HUES48 (cell line): ENCODE measurements at regions not wholly inside any gene's neighbourhood (a gene's known extent, or its start where the extent isn't known, plus 50 kb on each side); places are given as distances from the start of the nearest gene placed in this dataset.

Experiments used
- H3K27ac ChIP-seq: one replicate; pipeline ENCODE4 v1.7.0; 2013; ENCODE audit warnings: low read depth, low read length, inconsistent platforms
- H3K27me3 ChIP-seq: 2 replicates; pipeline ENCODE4 v1.6.1; 2013; ENCODE audit warnings: mild to moderate bottlenecking, low read length; ENCODE audit not compliant: control insufficient read depth, insufficient read depth
- H3K36me3 ChIP-seq: 2 replicates; pipeline ENCODE4 v1.6.1; 2013; ENCODE audit warnings: low read length; ENCODE audit not compliant: control insufficient read depth, insufficient read depth
- H3K4me1 ChIP-seq: 2 replicates; pipeline ENCODE4 v1.6.1; 2013; ENCODE audit warnings: mild to moderate bottlenecking, low read length; ENCODE audit not compliant: control insufficient read depth, insufficient read depth
- H3K4me3 ChIP-seq: 2 replicates; pipeline ENCODE4 v1.5.1; 2013; ENCODE audit warnings: mild to moderate bottlenecking, low read depth, low read length
- H3K9ac ChIP-seq: 2 replicates; pipeline ENCODE4 v1.6.1; 2013; ENCODE audit warnings: mild to moderate bottlenecking, low read depth, low read length, moderate library complexity
- H3K9me3 ChIP-seq: 2 replicates; pipeline ENCODE4 v1.6.1; 2013; ENCODE audit warnings: low read length; ENCODE audit not compliant: control insufficient read depth, insufficient read depth

- Histone ChIP-seq H3K27ac (no peak overlapping the region), H3K9me3 (peaks cover 6% of the 10 kb centered on the region), H3K4me3 (no peak overlapping the region), H3K27me3 (no peaks in the 10 kb centered on the region), H3K9ac (no peak overlapping the region), H3K36me3 (no peaks in the 10 kb centered on the region), H3K4me1 (no peaks in the 10 kb centered on the region)
Observed at GRCh38 chr12:54749191-54749818, 101.1 kb upstream of the DCD start.

GRCh38 chr12:54744590-54744989, 96.4 kb upstream of the DCD start:
- Histone ChIP-seq H3K27me3 (no peaks in the 10 kb centered on the region), H3K36me3 (no peaks in the 10 kb centered on the region), H3K4me1 (no peaks in the 10 kb centered on the region), H3K9ac (no peak overlapping the region), H3K9me3 (peaks cover 18% of the 10 kb centered on the region), H3K4me3 (no peak overlapping the region), H3K27ac (no peak overlapping the region)

- H3K4me1 ChIP-seq: no peaks in the 10 kb centered on the region; the same call in 1 of the 2 replicates
- no peak overlapping the region for H3K4me3 ChIP-seq
- H3K27me3 ChIP-seq: no peaks in the 10 kb centered on the region
- no peak overlapping the region for H3K9ac ChIP-seq
- no peaks in the 10 kb centered on the region for H3K36me3 ChIP-seq
- peaks cover 18% of the 10 kb centered on the region for H3K9me3 ChIP-seq
- H3K27ac ChIP-seq: no peak overlapping the region
Observed at GRCh38 chr12:54740882-54741281, 92.7 kb upstream of the DCD start.

GRCh38 chr12:54736549-54736948, 88.4 kb upstream of the DCD start:
- Histone ChIP-seq H3K9me3 (no peaks in the 10 kb centered on the region), H3K27me3 (no peaks in the 10 kb centered on the region), H3K36me3 (no peaks in the 10 kb centered on the region), H3K4me3 (no peak overlapping the region), H3K27ac (no peak overlapping the region), H3K9ac (no peak overlapping the region), H3K4me1 (peaks cover 2% of the 10 kb centered on the region; the same call in 1 of the 2 replicates)

GRCh38 chr12:54734196-54734950, 86.2 kb upstream of the DCD start:
- Histone ChIP-seq H3K4me3 (no peak overlapping the region), H3K27ac (no peak overlapping the region), H3K9ac (no peak overlapping the region), H3K27me3 (no peaks in the 10 kb centered on the region), H3K4me1 (peaks cover 9% of the 10 kb centered on the region), H3K9me3 (no peaks in the 10 kb centered on the region), H3K36me3 (no peaks in the 10 kb centered on the region)

GRCh38 chr12:54725233-54725843, 77.2 kb upstream of the DCD start:
- H3K4me1 ChIP-seq: peaks cover 9% of the 10 kb centered on the region
- no peak overlapping the region for H3K4me3 ChIP-seq

GRCh38 chr12:54723379-54724256, 75.5 kb upstream of the DCD start:
- Histone ChIP-seq H3K36me3 (no peaks in the 10 kb centered on the region), H3K9me3 (peaks cover 6% of the 10 kb centered on the region; the same call in 1 of the 2 replicates), H3K27me3 (no peaks in the 10 kb centered on the region), H3K9ac (no peak overlapping the region), H3K4me3 (no peak overlapping the region), H3K4me1 (no peaks in the 10 kb centered on the region), H3K27ac (no peak overlapping the region)

More at GRCh38 chr12:54725233-54725843, 77.2 kb upstream of the DCD start:
- H3K9me3 ChIP-seq: peaks cover 6% of the 10 kb centered on the region; the same call in 1 of the 2 replicates
- H3K27me3 ChIP-seq: no peaks in the 10 kb centered on the region
- H3K9ac ChIP-seq: no peak overlapping the region
- no peak overlapping the region for H3K27ac ChIP-seq
- no peaks in the 10 kb centered on the region for H3K36me3 ChIP-seq

- no peak overlapping the region for H3K4me3 ChIP-seq
- no peaks in the 10 kb centered on the region for H3K27me3 ChIP-seq
- no peak overlapping the region for H3K27ac ChIP-seq
- H3K9me3 ChIP-seq: no peaks in the 10 kb centered on the region
- H3K36me3 ChIP-seq: no peaks in the 10 kb centered on the region
- no peak overlapping the region for H3K9ac ChIP-seq
- no peaks in the 10 kb centered on the region for H3K4me1 ChIP-seq
Observed at GRCh38 chr12:54721312-54721711, 73.1 kb upstream of the DCD start.

- Histone ChIP-seq H3K9ac (no peak overlapping the region), H3K4me1 (peaks cover 4% of the 10 kb centered on the region; the same call in 1 of the 2 replicates), H3K9me3 (no peaks in the 10 kb centered on the region), H3K27ac (no peak overlapping the region), H3K36me3 (no peaks in the 10 kb centered on the region), H3K4me3 (no peak overlapping the region), H3K27me3 (no peaks in the 10 kb centered on the region)
Observed at GRCh38 chr12:54719691-54720090, 71.5 kb upstream of the DCD start.

- H3K27me3 ChIP-seq: no peaks in the 10 kb centered on the region
- H3K9me3 ChIP-seq: no peaks in the 10 kb centered on the region
- H3K9ac ChIP-seq: no peak overlapping the region
- peaks cover 4% of the 10 kb centered on the region; the same call in 1 of the 2 replicates for H3K4me1 ChIP-seq
- no peaks in the 10 kb centered on the region for H3K36me3 ChIP-seq
- no peak overlapping the region for H3K27ac ChIP-seq
- no peak overlapping the region for H3K4me3 ChIP-seq
Observed at GRCh38 chr12:54716261-54716660, 68.1 kb upstream of the DCD start.
